GM12875 (cell line): ENCODE measurements at regions not wholly inside any gene's neighbourhood (a gene's known extent, or its start where the extent isn't known, plus 50 kb on each side); places are given as distances from the start of the nearest gene placed in this dataset.

Experiments
- H3K4me3 ChIP-seq: one replicate; pipeline ENCODE4 v1.5.1; 2011; ENCODE audit warnings: low read depth, low read length, control low read depth
- CTCF ChIP-seq: IDR thresholded peaks from 2 replicates; pipeline ENCODE4 v1.5.1; 2011; ENCODE audit warnings: low read depth, mild to moderate bottlenecking, control low read depth, inconsistent platforms, low read length, moderate library complexity, borderline replicate concordance; ENCODE audit not compliant: insufficient read depth

- TF ChIP-seq CTCF: no peak
Observed at GRCh38 chr10:117699436-117700075, 157.0 kb downstream of the EMX2 start.

GRCh38 chr10:117710181-117710798 lies 167.7 kb downstream of the EMX2 start:
- H3K4me3 ChIP-seq: no peak overlapping the region
- 0 out of 2 replicates have a peak, but pooled peaks have one; percentile 27 for TF ChIP-seq CTCF

More at GRCh38 chr10:117699436-117700075, 157.0 kb downstream of the EMX2 start:
- H3K4me3 ChIP-seq: no peak overlapping the region

GRCh38 chr10:117716889-117717288 lies 174.3 kb downstream of the EMX2 start:
- H3K4me3 ChIP-seq: no peak overlapping the region
- TF ChIP-seq CTCF: no peak

GRCh38 chr10:117718986-117719920 lies 176.7 kb downstream of the EMX2 start:
- TF ChIP-seq CTCF: no peak
- no peak overlapping the region for H3K4me3 ChIP-seq

GRCh38 chr10:117720931-117721835 lies 178.6 kb downstream of the EMX2 start:
- no peak for TF ChIP-seq CTCF
- no peak overlapping the region for H3K4me3 ChIP-seq

- TF ChIP-seq CTCF: no peak
- no peak overlapping the region for H3K4me3 ChIP-seq
Observed at GRCh38 chr10:117721873-117722272, 179.3 kb downstream of the EMX2 start.
